Stimulated activated naive CD4-positive, alpha-beta T cell treated with Interleukin-2 at 50 U/mL for 16 hours (primary cell): ENCODE measurements at regions not wholly inside any gene's neighbourhood (a gene's known extent, or its start where the extent isn't known, plus 50 kb on each side); places are given as distances from the start of the nearest gene placed in this dataset.

Experiments
- DNase-seq: peaks from one replicate; lab custom pipeline; 2025; lab: John Stamatoyannopoulos, UW

GRCh38 chr3:105304487-105304886, 62.2 kb upstream of the ALCAM start:
- DNase-seq: no peak

GRCh38 chr3:105315144-105315543, 51.6 kb upstream of the ALCAM start:
- no peak for DNase-seq

- no peak for DNase-seq
Measured at GRCh38 chr3:105315815-105316214, 50.9 kb upstream of the ALCAM start.

GRCh38 chr3:105316331-105316730, 50.4 kb upstream of the ALCAM start:
- DNase-seq: no peak
